Chondrocyte (in vitro differentiated cells): ENCODE measurements at regions not wholly inside any gene's neighbourhood (a gene's known extent, or its start where the extent isn't known, plus 50 kb on each side); places are given as distances from the start of the nearest gene placed in this dataset.

Source experiments
- DNase-seq: peaks from one replicate; pipeline ENCODE4 v3.0.0; 2021; ENCODE audit warnings: mixed read lengths, low spot score
- H3K27ac Mint-ChIP-seq: one replicate; pipeline ENCODE4 v1.8.0; 2021; ENCODE audit warnings: mild to moderate bottlenecking, moderate library complexity, mixed read lengths; ENCODE audit not compliant: unreplicated experiment
- H3K27me3 Mint-ChIP-seq: 2 replicates; pipeline ENCODE4 v1.8.0; 2021; ENCODE audit warnings: low read depth, mixed read lengths
- H3K36me3 Mint-ChIP-seq: 2 replicates; pipeline ENCODE4 v1.8.0; 2021; ENCODE audit warnings: low read depth, mixed read lengths
- H3K4me1 Mint-ChIP-seq: 2 replicates; pipeline ENCODE4 v1.8.0; 2021; ENCODE audit warnings: low read depth, mild to moderate bottlenecking, mixed read lengths
- H3K4me3 Mint-ChIP-seq: one replicate; pipeline ENCODE4 v1.8.0; 2021; ENCODE audit warnings: mild to moderate bottlenecking, moderate library complexity, mixed read lengths; ENCODE audit not compliant: unreplicated experiment
- H3K9me3 Mint-ChIP-seq: 2 replicates; pipeline ENCODE4 v1.8.0; 2021; ENCODE audit warnings: low read depth, mixed read lengths
- TF ChIP-seq, protein P1 (sequence below): fragments of 200-600 bp; sonication (generic); IDR thresholded peaks from 2 replicates; pipeline ENCODE4 v1.5.0; 2021; ENCODE audit warnings: antibody characterized with exemption, mild to moderate bottlenecking, moderate library complexity

GRCh38 chr2:16296331-16297250 is 356.2 kb downstream of the MYCN start:
- Mint-ChIP-seq H3K4me3 (no peak overlapping the region), H3K9me3 (peaks cover 15% of the 10 kb centered on the region), H3K36me3 (no peaks in the 10 kb centered on the region), H3K27ac (no peak overlapping the region), H3K4me1 (no peaks in the 10 kb centered on the region), H3K27me3 (peaks cover 14% of the 10 kb centered on the region)
- TF ChIP-seq, protein P1, sequence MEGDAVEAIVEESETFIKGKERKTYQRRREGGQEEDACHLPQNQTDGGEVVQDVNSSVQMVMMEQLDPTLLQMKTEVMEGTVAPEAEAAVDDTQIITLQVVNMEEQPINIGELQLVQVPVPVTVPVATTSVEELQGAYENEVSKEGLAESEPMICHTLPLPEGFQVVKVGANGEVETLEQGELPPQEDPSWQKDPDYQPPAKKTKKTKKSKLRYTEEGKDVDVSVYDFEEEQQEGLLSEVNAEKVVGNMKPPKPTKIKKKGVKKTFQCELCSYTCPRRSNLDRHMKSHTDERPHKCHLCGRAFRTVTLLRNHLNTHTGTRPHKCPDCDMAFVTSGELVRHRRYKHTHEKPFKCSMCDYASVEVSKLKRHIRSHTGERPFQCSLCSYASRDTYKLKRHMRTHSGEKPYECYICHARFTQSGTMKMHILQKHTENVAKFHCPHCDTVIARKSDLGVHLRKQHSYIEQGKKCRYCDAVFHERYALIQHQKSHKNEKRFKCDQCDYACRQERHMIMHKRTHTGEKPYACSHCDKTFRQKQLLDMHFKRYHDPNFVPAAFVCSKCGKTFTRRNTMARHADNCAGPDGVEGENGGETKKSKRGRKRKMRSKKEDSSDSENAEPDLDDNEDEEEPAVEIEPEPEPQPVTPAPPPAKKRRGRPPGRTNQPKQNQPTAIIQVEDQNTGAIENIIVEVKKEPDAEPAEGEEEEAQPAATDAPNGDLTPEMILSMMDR, result no peak
- DNase-seq, result no peak

GRCh38 chr2:16296038-16296290 is 355.6 kb downstream of the MYCN start:
- Mint-ChIP-seq H3K4me1 (no peaks in the 10 kb centered on the region), H3K9me3 (peaks cover 13% of the 10 kb centered on the region), H3K27ac (no peak overlapping the region), H3K36me3 (no peaks in the 10 kb centered on the region), H3K27me3 (peaks cover 14% of the 10 kb centered on the region), H3K4me3 (no peak overlapping the region)
- DNase-seq, result no peak
- TF ChIP-seq, protein P1, result no peak

- no peaks in the 10 kb centered on the region for H3K36me3 Mint-ChIP-seq
- H3K27ac Mint-ChIP-seq, result no peak overlapping the region
- no peak overlapping the region for H3K4me3 Mint-ChIP-seq
Measured at GRCh38 chr2:16294791-16295190, 354.4 kb downstream of the MYCN start.

DNA sequence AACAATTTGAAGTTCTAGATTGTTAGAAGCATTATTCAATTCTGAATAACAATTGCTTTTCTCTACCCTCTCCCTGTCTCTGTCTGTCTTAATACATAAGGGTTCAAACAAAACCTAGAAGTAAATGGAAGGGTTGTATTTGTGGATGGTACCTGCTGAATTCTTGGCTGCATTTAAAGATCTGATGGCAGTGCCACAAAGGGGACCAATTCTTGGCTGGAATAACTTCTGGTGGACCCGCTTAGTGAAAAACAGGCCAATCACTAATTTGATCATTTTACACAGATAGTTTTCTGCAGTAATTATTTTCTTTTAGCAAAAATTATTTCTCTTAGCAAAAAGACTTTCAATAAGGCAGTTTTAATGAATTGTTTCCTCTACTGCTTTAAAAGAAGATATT is 353.5 kb downstream of the MYCN start:
- H3K9me3 Mint-ChIP-seq, result peaks cover 4% of the 10 kb centered on the region
- TF ChIP-seq, protein P1, result no peak

More at GRCh38 chr2:16294791-16295190, 354.4 kb downstream of the MYCN start:
- H3K4me1 Mint-ChIP-seq, result no peaks in the 10 kb centered on the region
- peaks cover 14% of the 10 kb centered on the region for H3K27me3 Mint-ChIP-seq
- no peak for DNase-seq
- H3K9me3 Mint-ChIP-seq, result peaks cover 5% of the 10 kb centered on the region
- TF ChIP-seq, protein P1, result no peak

DNA sequence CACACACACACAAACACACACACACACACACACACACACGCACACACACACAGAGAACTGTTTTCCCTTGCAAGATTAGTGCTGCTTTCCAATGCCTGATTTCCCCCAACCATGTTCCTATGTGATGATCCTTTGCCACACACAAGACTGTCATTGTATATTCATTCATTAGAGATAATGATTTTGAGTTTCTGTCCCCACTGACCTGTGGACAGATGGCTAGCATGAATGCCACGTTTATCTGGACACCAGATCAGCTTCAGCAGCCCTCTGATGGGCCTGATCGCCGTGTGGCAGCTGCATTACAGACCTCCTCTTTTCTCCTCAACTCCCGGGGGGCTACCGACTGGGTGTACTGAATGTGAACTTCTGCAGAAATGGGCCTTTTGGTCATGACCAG is 353.0 kb downstream of the MYCN start:
- TF ChIP-seq, protein P1, result no peak
- no peak overlapping the region for H3K4me3 Mint-ChIP-seq

More for the DNA sequence above, 353.5 kb downstream of the MYCN start:
- H3K4me3 Mint-ChIP-seq, result no peak overlapping the region
- H3K36me3 Mint-ChIP-seq, result no peaks in the 10 kb centered on the region
- DNase-seq, result no peak
- H3K27ac Mint-ChIP-seq, result no peak overlapping the region
- H3K27me3 Mint-ChIP-seq, result peaks cover 20% of the 10 kb centered on the region
- no peaks in the 10 kb centered on the region for H3K4me1 Mint-ChIP-seq

More for the DNA sequence above, 353.0 kb downstream of the MYCN start:
- no peak for DNase-seq
- Mint-ChIP-seq H3K4me1 (no peaks in the 10 kb centered on the region), H3K9me3 (no peaks in the 10 kb centered on the region), H3K27me3 (peaks cover 21% of the 10 kb centered on the region), H3K36me3 (no peaks in the 10 kb centered on the region), H3K27ac (no peak overlapping the region)
